Esophagus squamous epithelium (tissue), 5 donors: ENCODE measurements at regions not wholly inside any gene's neighbourhood (a gene's known extent, or its start where the extent isn't known, plus 50 kb on each side); places are given as distances from the start of the nearest gene placed in this dataset.

Experiments used
- DNase-seq: peaks from one replicate; lab custom pipeline; 2025; lab: John Stamatoyannopoulos, UW
- H3K27ac ChIP-seq, 4 donors: fragments of 200-600 bp; sonication (generic); one replicate each; pipeline ENCODE4 v1.5.1; 2016 to 2019; ENCODE audit warnings: mild to moderate bottlenecking in 1 of 4
- H3K27me3 ChIP-seq, 4 donors: fragments of 200-600 bp; sonication (generic); 1 replicate in 3 of 4; 2 replicates in 1 of 4; pipeline versions ENCODE4 v1.5.1 to v1.6.0; 2017 to 2021; ENCODE audit warnings: antibody characterized with exemption in 1 of 4
- H3K36me3 ChIP-seq, 3 donors: fragments of 200-600 bp; sonication (generic); one replicate each; pipeline ENCODE4 v1.5.1; 2016 to 2019
- H3K4me1 ChIP-seq, 3 donors: fragments of 200-600 bp; sonication (generic); one replicate each; pipeline ENCODE4 v1.5.1; 2017 to 2019
- H3K4me3 ChIP-seq, 4 donors: fragments of 200-600 bp; sonication (generic); 1 replicate in 3 of 4; 2 replicates in 1 of 4; pipeline ENCODE4 v1.5.1; 2016 to 2019; ENCODE audit warnings: mild to moderate bottlenecking in 2 of 4, moderate library complexity in 1 of 4
- H3K9me3 ChIP-seq, 3 donors: fragments of 200-600 bp; sonication (generic); one replicate each; pipeline ENCODE4 v1.5.1; 2016 to 2019
- POLR2A ChIP-seq, 4 donors: fragments of 450-650 bp; IDR thresholded peaks; one replicate each; pipeline ENCODE4 v1.6.1; 2017; ENCODE audit warnings: antibody characterized with exemption in 4 of 4, mild to moderate bottlenecking in 4 of 4, moderate library complexity in 3 of 4
- WGBS, 2 donors: methylation state at CpG; one replicate each; pipeline ENCODE4 v1.1.5; 2018; 5-methylcytosine and 5-hydroxymethylcytosine counted together
- intact Hi-C: fragments of 100-400 bp; cut with DNase I; formaldehyde crosslinking; loops from one replicate; pipeline ENCODE4 v1.15.0; 2022
- TF ChIP-seq, protein P1 (sequence below), 6 experiments: fragments of 450-650 bp in 4 of 6; fragments of 200-600 bp in 2 of 6; sonication (generic) in 2 of 6; IDR thresholded peaks; one replicate each; pipeline ENCODE4 v1.5.1; 2016 to 2019; ENCODE audit warnings: antibody characterized with exemption in 6 of 6, mild to moderate bottlenecking in 4 of 6, moderate library complexity in 4 of 6
- donor health status: DM: yes; HTN: yes; CAD: no.

DNA sequence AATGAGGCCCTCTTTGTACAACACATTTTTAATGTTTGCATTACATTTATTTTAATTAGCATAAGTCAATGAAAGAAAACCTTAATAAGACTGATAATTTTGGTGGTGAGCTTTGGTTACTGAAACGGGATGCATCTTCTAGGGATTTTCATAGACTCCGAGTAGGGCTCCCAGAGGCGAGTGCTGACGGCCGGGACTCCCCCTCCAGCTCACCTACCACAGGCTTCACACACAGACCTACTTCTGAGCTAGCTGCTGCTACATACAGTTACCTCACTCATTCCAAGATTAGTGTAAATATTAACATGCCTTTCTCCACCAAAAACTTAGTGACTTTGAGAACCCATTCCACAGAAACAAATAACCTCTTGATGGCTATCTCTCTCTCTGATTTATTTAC, 271.1 kb downstream of the GALR1 start:
- no peaks in the 10 kb centered on the region for H3K9me3 ChIP-seq
- intact Hi-C loops, result no loop called here
- no peak for DNase-seq
- WGBS, 2 donors, result 84 to 85% methylated on average over 5 of the region's 5 CpGs
- TF ChIP-seq, protein P1, sequence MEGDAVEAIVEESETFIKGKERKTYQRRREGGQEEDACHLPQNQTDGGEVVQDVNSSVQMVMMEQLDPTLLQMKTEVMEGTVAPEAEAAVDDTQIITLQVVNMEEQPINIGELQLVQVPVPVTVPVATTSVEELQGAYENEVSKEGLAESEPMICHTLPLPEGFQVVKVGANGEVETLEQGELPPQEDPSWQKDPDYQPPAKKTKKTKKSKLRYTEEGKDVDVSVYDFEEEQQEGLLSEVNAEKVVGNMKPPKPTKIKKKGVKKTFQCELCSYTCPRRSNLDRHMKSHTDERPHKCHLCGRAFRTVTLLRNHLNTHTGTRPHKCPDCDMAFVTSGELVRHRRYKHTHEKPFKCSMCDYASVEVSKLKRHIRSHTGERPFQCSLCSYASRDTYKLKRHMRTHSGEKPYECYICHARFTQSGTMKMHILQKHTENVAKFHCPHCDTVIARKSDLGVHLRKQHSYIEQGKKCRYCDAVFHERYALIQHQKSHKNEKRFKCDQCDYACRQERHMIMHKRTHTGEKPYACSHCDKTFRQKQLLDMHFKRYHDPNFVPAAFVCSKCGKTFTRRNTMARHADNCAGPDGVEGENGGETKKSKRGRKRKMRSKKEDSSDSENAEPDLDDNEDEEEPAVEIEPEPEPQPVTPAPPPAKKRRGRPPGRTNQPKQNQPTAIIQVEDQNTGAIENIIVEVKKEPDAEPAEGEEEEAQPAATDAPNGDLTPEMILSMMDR (IDR thresholded peaks at IDR 0.05), result no peak
- TF ChIP-seq POLR2A (IDR thresholded peaks at IDR 0.05), result no peak
- no peaks in the 10 kb centered on the region for H3K36me3 ChIP-seq
- no peak overlapping the region for H3K27ac ChIP-seq
- H3K4me1 ChIP-seq, result no peaks in the 10 kb centered on the region
- no peaks in the 10 kb centered on the region for H3K27me3 ChIP-seq
- no peak overlapping the region for H3K4me3 ChIP-seq

- WGBS, 2 donors, result 59 to 64% methylated on average over 9 of the region's 9 CpGs
- Histone ChIP-seq H3K36me3 (no peaks in the 10 kb centered on the region), H3K4me3 (no peak overlapping the region), H3K4me1 (no peaks in the 10 kb centered on the region), H3K27ac (no peak overlapping the region), H3K27me3 (no peaks in the 10 kb centered on the region), H3K9me3 (no peaks in the 10 kb centered on the region)
- intact Hi-C loops, result no loop called here
- TF ChIP-seq, protein P1 (IDR thresholded peaks at IDR 0.05), result no peak
- TF ChIP-seq POLR2A (IDR thresholded peaks at IDR 0.05), result no peak
- no peak for DNase-seq
Observed at GRCh38 chr18:77522051-77522675, 272.5 kb downstream of the GALR1 start.

DNA sequence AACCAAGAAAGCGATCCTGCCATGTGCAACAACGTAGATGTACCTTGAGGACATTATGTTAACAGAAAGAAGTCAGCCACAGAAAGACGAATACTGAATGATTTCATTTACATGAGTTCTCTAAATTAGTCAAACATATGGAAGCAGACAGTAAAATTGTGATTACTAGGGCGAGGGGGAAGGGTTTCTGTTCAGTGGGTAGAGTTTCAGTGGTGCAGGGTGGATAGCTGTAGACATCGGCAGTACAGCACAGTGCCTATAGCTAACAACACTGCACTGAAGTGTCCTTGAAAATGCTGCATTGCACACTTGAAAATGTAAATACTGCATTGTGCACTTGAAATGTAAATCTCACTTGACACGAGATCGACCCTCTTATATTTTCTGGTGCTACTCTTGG, 275.3 kb downstream of the GALR1 start:
- no peak for DNase-seq
- intact Hi-C loops, result no loop called here
- H3K9me3 ChIP-seq, result no peaks in the 10 kb centered on the region
- no peaks in the 10 kb centered on the region for H3K36me3 ChIP-seq
- H3K27ac ChIP-seq, result no peak overlapping the region
- no peak overlapping the region for H3K4me3 ChIP-seq
- no peaks in the 10 kb centered on the region for H3K27me3 ChIP-seq
- WGBS, 2 donors, result 65 to 67% methylated on average over 7 of the region's 7 CpGs
- H3K4me1 ChIP-seq, result no peaks in the 10 kb centered on the region
- TF ChIP-seq POLR2A (IDR thresholded peaks at IDR 0.05), result no peak
- TF ChIP-seq, protein P1 (IDR thresholded peaks at IDR 0.05), result no peak

DNA sequence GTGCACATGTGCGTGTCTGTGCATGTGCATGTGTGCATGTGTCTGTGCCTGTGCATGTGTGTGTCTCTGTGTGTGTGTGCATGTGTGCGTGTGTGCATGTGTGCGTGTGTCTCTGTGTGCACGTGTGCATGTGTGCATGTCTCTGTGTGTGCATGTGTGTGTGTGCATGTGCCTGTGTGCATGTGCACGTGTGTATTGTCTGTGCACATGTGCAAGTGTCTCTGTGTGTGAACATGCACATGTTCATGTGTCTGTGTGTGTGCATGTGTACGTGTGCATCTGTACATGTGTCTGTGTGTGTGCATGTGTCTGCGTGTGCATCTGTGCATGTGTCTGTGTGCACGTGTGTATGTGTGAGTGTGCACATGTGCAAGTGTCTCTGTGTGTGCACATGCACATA, 277.3 kb downstream of the GALR1 start:
- TF ChIP-seq POLR2A (IDR thresholded peaks at IDR 0.05), result no peak
- TF ChIP-seq, protein P1 (IDR thresholded peaks at IDR 0.05), result no peak
- 88 to 95% methylated on average over 4 to 7 of the region's 8 CpGs for WGBS, 2 donors
- no peak overlapping the region for H3K27ac ChIP-seq
- H3K4me3 ChIP-seq, result no peak overlapping the region
- no peaks in the 10 kb centered on the region for H3K36me3 ChIP-seq
- H3K4me1 ChIP-seq, result no peaks in the 10 kb centered on the region
- no peaks in the 10 kb centered on the region for H3K27me3 ChIP-seq
- no peaks in the 10 kb centered on the region for H3K9me3 ChIP-seq
- DNase-seq, result no peak
- intact Hi-C loops, result no loop called here

DNA sequence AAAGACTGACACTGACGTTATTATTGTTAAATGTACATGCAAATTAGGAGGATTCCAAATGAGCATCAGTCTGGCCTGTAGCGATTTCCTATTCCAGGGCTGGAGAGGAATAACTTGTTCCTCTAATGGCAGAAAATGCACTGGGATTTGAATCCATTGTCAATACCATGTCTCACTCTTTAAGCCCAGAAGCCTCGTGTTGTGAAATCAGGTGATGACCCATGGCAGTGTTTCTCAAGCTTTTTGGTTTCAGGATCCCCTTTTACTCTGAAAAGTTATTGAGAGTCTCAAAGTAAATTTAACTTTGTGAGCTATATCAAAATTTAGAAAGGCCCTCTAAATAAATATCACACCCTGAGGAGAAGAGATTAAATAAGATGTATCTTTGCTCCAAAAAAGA, 279.2 kb downstream of the GALR1 start:
- DNase-seq, result no peak
- no peaks in the 10 kb centered on the region for H3K27me3 ChIP-seq
- TF ChIP-seq, protein P1 (IDR thresholded peaks at IDR 0.05), result no peak
- TF ChIP-seq POLR2A (IDR thresholded peaks at IDR 0.05), result no peak
- H3K36me3 ChIP-seq, result no peaks in the 10 kb centered on the region
- H3K27ac ChIP-seq, result no peak overlapping the region
- 35 to 50% methylated on average over 3 of the region's 3 CpGs for WGBS, 2 donors
- H3K9me3 ChIP-seq, result no peaks in the 10 kb centered on the region
- H3K4me3 ChIP-seq, result no peak overlapping the region
- intact Hi-C loops, result no loop called here
- no peaks in the 10 kb centered on the region for H3K4me1 ChIP-seq
